ENCODE measurements at regions not wholly inside any gene's neighbourhood (a gene's known extent, or its start where the extent isn't known, plus 50 kb on each side); places are given as distances from the start of the nearest gene placed in this dataset.

- no peak overlapping the region for H3K4me3 ChIP-seq (ENCODE audit: low read depth, low read length)
Measured at GRCh38 chr5:73295447-73295846, 122.5 kb downstream of the TMEM174 start.

DNA sequence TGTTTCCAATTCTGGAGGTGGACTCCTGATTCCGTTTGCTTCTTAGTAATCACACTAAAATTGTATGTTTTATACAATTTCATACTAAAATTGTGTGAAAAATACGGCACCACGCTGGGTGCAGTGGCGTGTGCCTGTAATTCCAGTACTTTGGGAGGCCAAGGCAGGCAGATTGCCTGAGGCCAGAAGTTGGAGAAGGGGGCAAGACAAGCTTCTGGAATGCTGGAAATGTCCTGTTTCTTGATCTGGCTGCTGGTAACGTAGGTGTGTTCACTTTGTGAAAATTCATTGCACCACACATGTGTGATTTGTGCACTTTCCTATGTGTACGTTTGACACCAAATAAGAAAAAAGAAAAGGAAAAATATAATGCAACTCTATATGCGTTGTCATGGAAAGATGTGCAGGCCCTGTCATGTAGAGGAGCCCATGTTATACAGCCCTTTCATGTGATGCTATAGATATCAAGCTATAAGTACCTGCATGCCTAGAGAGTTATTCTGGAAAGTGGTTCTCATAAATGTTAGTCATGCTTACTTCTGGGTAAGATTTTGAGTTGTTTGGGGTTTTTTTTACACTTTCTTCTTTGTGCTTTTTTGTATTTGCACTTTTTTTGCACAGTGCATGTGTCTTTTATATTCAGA lies 119.9 kb downstream of the TMEM174 start:
- H3K4me3 ChIP-seq (ENCODE audit: low read depth, low read length) = no peak overlapping the region

DNA sequence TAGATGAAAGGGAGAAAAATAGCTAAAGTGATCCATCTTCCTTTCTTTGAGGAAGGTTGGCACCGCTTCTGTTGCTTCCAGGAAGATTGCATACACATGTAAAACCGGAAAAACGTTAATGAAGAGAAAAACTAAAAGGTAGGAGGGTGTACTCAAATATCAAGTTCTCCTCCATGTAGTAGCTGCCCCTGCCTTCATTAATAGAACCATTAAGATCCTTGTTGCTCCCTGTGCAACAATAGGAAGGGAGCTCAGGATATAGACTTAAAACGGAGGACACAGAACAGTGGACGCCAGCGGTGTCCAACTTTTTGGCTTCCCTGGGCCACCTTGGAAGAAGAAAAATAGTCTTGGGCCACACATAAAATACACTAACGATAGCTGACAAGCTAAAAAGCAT lies 118.9 kb downstream of the TMEM174 start:
- no peak overlapping the region for H3K4me3 ChIP-seq (ENCODE audit: low read depth, low read length)

- no peak overlapping the region for H3K4me3 ChIP-seq (ENCODE audit: low read depth, low read length)
Measured at GRCh38 chr5:73290242-73290641, 117.2 kb downstream of the TMEM174 start.

DNA sequence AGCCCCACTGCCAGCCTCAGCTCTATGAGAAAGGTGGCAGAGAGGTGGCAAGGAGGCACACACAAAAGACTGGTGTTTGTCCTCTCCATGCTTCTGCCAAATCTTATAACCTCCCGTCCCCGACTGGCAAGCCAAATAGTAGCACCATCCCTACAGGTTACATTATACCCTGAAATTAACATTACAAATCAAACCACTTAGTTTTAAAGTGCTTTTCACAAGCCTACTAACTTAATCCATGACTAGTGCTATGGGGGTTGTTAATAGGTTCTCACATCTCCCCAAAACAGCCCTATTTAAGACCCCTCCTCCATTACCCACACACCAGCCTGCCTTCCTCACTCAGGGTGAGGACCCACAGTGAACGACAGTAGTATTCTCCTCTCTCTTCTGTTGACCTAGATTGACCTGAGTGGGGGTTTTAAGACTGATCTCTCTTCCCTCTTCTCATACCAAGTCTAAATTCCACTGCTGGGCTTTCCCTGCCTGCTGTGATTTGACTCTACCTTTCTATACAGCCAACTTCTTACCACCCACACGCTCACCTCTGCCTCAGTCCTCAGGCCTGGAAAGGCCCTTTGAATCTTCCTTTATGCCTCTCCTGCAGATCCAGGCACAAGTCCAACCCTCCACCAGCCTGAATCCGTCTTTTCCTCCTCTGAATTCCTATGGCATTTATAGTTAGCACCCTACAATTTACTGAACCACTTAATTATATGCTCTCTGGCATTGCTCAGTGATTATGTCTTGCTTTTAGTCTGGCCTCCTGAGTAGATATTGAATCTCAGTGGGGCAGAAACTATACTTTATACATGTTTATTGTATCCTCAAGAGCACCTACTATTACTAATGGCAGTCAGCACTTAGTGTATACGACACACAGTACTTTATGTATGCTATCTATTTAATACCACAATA lies 116.1 kb downstream of the TMEM174 start:
- no peak overlapping the region for H3K4me3 ChIP-seq (ENCODE audit: low read depth, low read length)

DNA sequence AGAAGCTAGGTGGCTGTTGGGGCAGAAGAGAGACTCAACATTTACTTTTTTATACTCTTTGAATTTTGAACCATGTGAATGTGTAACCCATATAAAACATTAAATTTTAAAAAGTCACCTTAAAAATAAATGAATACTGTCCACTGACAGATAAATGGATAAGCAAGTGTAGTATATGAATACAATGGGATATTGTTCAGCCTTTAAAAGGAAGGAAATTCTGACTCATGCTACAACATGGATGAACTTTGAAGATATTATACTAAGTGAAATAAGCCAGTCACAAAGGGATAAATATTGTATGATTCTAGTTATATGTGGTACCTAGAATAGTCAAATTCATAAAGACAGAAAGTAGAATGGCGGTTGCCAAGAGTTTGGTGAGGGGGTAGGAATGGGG lies 113.9 kb downstream of the TMEM174 start:
- no peak overlapping the region for H3K4me3 ChIP-seq (ENCODE audit: low read depth, low read length)

DNA sequence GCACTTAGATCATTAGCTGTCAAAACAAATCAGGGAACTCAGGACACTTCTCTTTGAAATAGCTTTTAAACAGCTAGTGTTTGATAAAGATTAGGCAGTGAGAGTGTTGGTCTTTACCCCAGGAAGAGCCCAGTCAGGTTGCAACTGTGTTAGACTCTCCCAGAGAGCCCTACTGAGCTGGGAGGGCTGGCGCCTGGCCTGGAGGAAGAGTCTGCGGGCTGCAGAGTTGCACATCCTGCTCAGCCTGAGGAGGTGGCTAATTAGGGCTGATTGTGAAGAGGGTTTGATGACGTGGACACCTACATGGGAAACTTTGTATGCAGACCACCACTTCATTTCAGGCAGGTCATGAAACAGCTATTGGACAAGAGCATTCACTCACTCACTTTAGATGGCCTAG lies 112.0 kb downstream of the TMEM174 start:
- no peak overlapping the region for H3K4me3 ChIP-seq (ENCODE audit: low read depth, low read length)

DNA sequence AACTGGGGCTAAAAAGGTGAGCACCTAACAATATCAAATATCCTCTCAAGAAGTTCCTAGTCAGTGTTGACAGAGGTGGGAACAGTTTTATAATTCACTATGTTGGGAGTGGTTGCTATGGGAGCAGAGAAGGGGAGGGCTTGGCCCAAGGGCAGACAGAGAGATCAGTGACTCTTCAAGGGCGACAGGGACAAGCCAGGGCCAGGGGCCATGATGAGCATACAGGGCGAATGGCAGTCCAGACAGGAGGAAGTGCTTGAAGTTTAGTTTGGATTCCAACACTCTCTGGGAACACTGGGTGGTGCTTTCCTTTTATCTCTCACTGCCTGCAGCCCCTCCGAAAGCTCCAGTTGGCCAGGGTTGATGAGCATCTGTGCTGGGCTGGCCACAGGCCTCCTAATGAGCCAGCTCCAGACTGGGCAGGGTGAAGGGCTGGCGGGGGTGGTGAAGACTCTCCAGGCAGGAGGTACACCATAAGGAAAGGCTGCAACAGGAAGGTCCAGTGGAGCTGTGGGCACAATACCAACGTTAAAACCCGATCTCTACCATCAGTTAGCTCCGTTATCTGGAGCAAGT lies 111.3 kb downstream of the TMEM174 start:
- H3K4me3 ChIP-seq (ENCODE audit: low read depth, low read length) = no peak overlapping the region

DNA sequence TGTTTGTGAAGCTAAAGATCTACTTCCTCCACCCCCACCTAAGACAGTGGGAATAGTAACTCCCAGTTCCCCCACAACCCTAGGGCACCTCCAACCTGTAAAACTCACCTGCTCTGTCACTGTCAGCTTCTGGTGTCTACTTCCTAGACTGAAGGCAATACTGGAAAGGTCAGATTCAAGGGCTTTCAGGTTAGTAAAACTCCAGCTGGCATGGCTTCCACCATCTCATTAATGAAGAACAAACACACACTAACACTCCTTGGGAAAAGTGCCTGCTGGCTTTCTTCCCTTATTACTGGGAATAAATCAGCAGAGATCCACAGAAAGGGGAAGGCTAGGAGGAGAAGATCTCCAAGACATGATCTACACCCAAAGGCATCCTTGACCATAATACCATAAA lies 109.9 kb downstream of the TMEM174 start:
- no peak overlapping the region for H3K4me3 ChIP-seq (ENCODE audit: low read depth, low read length)

- no peak overlapping the region for H3K4me3 ChIP-seq (ENCODE audit: low read depth, low read length)
Measured at GRCh38 chr5:73282383-73282782, 109.4 kb downstream of the TMEM174 start.

DNA sequence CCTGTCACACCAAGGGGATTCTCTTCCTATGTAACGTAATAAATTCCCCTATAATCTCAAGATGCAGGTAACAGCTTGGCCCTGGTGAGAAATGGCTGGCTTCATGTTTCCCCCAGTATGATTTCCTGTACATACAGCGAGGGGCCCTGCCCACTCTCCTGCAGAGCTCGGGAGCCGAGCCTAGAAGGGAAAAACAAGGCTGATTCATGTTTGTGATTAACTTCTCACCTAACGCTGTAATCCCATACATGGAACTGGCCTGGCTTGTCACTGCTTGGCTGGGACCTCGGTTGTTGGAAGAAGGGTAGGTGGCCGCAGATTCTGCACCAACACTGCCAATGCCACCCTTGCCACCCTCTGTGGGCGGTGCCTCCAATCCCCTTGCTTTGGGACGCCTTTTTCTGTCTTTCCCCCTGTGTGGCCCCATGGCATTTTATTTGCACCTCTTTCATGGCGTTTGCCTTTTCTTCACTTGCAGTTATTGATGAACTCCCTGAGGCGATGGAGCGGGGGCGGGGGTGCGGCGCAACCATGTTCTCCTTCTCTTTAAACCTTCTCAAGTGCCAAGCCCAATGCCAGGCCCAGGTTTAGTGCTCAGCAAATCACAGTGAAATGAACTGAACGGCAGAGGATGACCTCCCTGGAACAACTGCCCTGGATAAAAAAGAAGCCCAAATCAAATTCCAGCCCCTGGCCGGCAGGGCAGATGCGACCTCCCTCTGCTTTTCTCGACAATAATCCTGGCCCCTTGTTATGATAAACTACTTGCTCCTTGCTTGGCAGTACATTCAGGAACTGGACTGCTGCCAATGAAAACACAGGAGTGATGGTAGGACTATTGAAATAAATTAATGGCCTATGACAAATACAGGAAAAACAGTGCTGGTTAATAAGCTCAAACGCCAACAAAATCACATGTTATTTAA lies 108.1 kb downstream of the TMEM174 start:
- H3K4me3 ChIP-seq (ENCODE audit: low read depth, low read length) = no peak overlapping the region

DNA sequence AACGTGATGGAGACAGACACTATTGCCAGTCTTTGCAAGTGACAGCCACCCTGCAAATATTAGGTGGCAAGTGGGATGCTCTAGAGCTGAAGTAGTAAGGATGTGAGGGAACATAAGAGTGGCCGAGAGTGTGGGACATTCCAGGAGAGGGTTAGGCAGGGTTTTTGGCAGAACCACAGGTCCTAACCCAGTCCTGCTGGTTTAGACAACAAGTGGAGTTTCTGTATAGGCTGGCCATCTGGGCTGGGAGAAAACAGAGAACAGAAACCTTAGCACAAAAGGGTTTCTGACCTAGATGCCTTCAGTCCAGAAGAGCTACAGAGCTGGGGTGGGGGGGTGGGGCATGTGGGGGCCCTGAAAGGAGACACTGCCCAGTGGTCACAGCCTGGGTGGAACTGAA lies 107.4 kb downstream of the TMEM174 start:
- no peak overlapping the region for H3K4me3 ChIP-seq (ENCODE audit: low read depth, low read length)

DNA sequence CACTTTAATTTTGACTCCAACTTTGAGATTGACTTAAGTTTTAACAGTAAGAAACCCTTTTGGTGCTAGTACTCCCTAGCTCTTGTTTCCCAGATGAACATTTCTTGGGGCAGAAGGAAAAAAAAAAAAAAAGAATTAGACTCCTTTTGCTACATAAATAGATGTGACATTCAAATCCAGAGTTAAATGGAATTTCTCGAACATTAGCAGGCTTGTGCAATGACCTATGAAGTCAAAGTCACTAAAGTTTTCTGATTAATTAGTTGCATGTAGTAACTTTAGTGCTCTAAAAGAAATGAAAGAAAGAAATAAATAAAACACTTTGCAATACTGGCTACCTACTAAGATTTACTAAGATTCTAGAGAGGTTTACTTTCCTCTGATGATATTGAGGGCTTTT lies 106.8 kb downstream of the TMEM174 start:
- H3K4me3 ChIP-seq (ENCODE audit: low read depth, low read length) = no peak overlapping the region

DNA sequence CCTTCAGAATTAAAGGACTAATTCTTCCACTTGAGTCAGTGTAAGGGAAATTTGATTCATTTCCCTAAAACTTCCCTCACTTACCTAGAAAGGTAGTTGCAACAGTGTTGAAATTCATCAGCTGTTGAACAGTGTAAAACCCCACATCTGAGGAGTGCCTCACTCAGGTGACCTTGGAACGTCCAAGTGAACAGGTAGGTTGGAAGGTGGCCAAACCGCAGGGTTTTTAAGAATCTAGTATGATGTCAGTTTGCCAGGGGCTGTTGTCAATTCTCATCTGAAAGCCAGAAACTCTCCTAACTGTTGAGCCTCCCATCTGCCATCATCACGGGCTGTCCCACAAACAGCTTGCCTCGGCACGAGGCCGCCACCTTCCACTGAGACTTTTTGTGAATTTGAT lies 105.7 kb downstream of the TMEM174 start:
- no peak overlapping the region for H3K4me3 ChIP-seq (ENCODE audit: low read depth, low read length)

DNA sequence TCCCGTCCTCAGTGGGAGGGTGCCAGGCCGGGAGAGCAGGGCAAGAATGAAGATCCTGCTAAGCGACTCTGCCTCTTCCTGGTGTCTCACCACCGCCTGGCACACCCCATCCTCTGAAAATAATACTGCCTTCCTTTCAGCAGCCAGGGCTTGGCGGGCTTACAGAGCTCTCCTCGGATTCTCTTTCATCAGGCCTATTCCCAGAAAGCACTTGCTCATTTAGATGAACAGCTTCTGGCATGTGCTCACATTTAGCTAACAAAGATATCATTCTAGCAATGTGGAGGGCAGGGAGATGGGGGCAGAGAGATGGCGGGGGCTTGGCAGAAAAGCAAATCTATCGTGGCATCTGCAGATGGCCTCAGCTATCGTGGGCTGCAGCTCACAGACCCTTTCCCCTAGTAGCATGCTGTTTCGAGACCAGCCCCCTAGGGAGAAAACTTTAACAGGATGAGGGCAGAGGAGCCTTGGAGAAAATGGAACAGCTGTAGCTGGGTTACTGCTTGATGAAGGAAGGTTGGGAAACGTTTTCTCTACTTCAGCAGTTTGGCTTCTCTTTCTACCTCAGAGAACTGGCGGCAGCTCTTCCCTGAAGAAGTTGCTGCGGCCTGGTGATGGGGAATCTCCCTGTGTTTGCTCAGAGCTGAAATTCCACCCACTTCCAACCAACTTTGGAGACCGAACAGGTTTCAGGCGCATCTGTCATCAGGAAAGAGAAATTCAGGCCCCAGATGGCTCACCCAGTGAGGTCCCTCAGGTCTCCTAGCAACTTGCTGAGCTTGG lies 102.1 kb downstream of the TMEM174 start:
- no peak overlapping the region for H3K4me3 ChIP-seq (ENCODE audit: low read depth, low read length)

- no peak overlapping the region for H3K4me3 ChIP-seq (ENCODE audit: low read depth, low read length)
Measured at GRCh38 chr5:73274121-73274520, 101.1 kb downstream of the TMEM174 start.

DNA sequence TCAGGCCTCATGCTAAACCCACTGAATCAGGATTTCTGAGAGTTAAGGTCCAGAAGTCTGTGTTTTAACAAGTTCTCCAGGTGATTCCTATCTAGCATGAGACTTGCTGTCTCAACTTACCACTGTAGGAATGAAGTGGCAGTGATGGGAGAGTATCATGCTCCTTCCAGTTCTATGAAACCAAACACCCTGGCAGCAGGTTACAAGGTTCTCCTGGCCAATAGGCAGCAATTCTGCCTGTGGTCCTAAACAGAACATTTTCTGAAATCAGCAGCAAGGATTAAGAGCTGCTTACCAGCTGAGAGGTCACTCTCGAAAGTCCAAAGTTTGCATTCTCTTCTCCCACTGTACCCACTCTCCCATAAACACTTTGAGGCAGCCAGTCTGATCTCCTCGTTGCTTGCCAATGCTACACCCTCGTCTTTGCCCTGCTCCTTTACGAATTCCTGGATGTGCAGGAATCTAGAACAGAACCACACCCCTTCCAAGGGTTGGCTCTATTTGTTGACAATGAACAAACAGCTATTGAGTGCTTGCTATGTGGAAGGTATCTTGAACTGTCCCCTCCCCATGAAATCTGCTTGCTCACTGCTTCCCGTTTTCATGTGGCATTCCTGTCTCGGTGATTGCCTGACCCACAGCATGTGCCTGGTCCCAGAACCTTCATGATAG lies 100.5 kb downstream of the TMEM174 start:
- no peak overlapping the region for H3K4me3 ChIP-seq (ENCODE audit: low read depth, low read length)

DNA sequence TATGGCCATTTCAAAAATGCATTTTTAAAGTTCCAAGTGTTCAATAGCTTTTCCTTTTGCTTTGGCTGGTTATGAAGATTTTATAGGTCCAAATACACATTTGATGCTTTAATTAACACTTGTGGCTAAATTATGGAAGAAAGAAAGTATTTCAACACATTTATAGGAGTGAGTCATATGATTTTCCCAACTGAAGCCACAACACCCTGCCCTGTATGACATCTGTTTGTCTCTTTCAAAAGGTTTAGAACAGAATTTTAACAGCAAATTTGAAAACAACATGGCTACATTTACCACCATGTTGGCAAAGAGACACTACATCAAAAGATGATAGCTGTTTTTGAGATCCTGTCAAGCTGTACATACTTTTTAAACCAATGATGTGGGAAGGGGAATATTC lies 99.4 kb downstream of the TMEM174 start:
- H3K4me3 ChIP-seq (ENCODE audit: low read depth, low read length) = no peak overlapping the region

GRCh38 chr5:73268826-73269225 lies 95.8 kb downstream of the TMEM174 start:
- no peak overlapping the region for H3K4me3 ChIP-seq (ENCODE audit: low read depth, low read length)

Measured in iPS-11a (cell line).